ENCODE measurements at regions not wholly inside any gene's neighbourhood (a gene's known extent, or its start where the extent isn't known, plus 50 kb on each side); places are given as distances from the start of the nearest gene placed in this dataset.
A peak's percentile ranks its signal among the peaks of the same experiment; 100 is the strongest.
"Not testable (repeated sequence)": the region's sequence is repeated elsewhere in the genome, so short reads cannot be mapped to it uniquely, and the experiment has no call there.

GRCh38 chr7:9328296-9328695 lies 894.9 kb downstream of the NXPH1 start:
- TF ChIP-seq CTCF (IDR thresholded peaks at IDR 0.05; ENCODE audit: insufficient read depth, low read length, severe bottlenecking): no peak
- FAIRE-seq (no peak), DNase-seq (ENCODE audit: low read depth) (no peak)
- H3K27me3 ChIP-seq (ENCODE audit: control insufficient read depth, insufficient read depth, low read length): no peaks in the 10 kb centered on the region
- no peak overlapping the region for H3K4me3 ChIP-seq (ENCODE audit: low read depth, low read length)
- H3K36me3 ChIP-seq (ENCODE audit: control insufficient read depth, insufficient read depth, low read length): no peaks in the 10 kb centered on the region

- FAIRE-seq (no peak), DNase-seq (ENCODE audit: low read depth) (no peak)
- no peak for TF ChIP-seq CTCF (IDR thresholded peaks at IDR 0.05; ENCODE audit: insufficient read depth, low read length, severe bottlenecking)
- Histone ChIP-seq H3K27me3 (ENCODE audit: control insufficient read depth, insufficient read depth, low read length) (no peaks in the 10 kb centered on the region), H3K36me3 (ENCODE audit: control insufficient read depth, insufficient read depth, low read length) (no peaks in the 10 kb centered on the region), H3K4me3 (ENCODE audit: low read depth, low read length) (no peak overlapping the region)
Observed at GRCh38 chr7:9349625-9350024, 916.2 kb downstream of the NXPH1 start.

- H3K36me3 ChIP-seq (ENCODE audit: control insufficient read depth, insufficient read depth, low read length): no peaks in the 10 kb centered on the region
Observed at GRCh38 chr7:9391221-9391620, 957.8 kb downstream of the NXPH1 start.

GRCh38 chr7:9391984-9392383 lies 958.6 kb downstream of the NXPH1 start:
- Histone ChIP-seq H3K27me3 (ENCODE audit: control insufficient read depth, insufficient read depth, low read length) (no peaks in the 10 kb centered on the region), H3K4me3 (ENCODE audit: low read depth, low read length) (no peak overlapping the region), H3K36me3 (ENCODE audit: control insufficient read depth, insufficient read depth, low read length) (no peaks in the 10 kb centered on the region)
- TF ChIP-seq CTCF (IDR thresholded peaks at IDR 0.05; ENCODE audit: insufficient read depth, low read length, severe bottlenecking): no peak
- FAIRE-seq: no peak
- no peak for DNase-seq (ENCODE audit: low read depth)

More at GRCh38 chr7:9391221-9391620, 957.8 kb downstream of the NXPH1 start:
- H3K27me3 ChIP-seq (ENCODE audit: control insufficient read depth, insufficient read depth, low read length): no peaks in the 10 kb centered on the region
- FAIRE-seq (no peak), DNase-seq (ENCODE audit: low read depth) (no peak)
- no peak overlapping the region for H3K4me3 ChIP-seq (ENCODE audit: low read depth, low read length)
- no peak for TF ChIP-seq CTCF (IDR thresholded peaks at IDR 0.05; ENCODE audit: insufficient read depth, low read length, severe bottlenecking)

- not testable (repeated sequence) for DNase-seq (ENCODE audit: low read depth); FAIRE-seq; H3K4me3 ChIP-seq (ENCODE audit: low read depth, low read length); H3K36me3 ChIP-seq (ENCODE audit: control insufficient read depth, insufficient read depth, low read length); H3K27me3 ChIP-seq (ENCODE audit: control insufficient read depth, insufficient read depth, low read length)
Observed at GRCh38 chr7:9404386-9404785, 971.0 kb downstream of the NXPH1 start.

GRCh38 chr7:9407816-9408215 lies 974.4 kb downstream of the NXPH1 start:
- FAIRE-seq (no peak), DNase-seq (ENCODE audit: low read depth) (peak; percentile 29)
- Histone ChIP-seq H3K27me3 (ENCODE audit: control insufficient read depth, insufficient read depth, low read length) (no peaks in the 10 kb centered on the region), H3K36me3 (ENCODE audit: control insufficient read depth, insufficient read depth, low read length) (no peaks in the 10 kb centered on the region), H3K4me3 (ENCODE audit: low read depth, low read length) (no peak overlapping the region)
- no peak for TF ChIP-seq CTCF (IDR thresholded peaks at IDR 0.05; ENCODE audit: insufficient read depth, low read length, severe bottlenecking)
